ENCODE measurements at regions not wholly inside any gene's neighbourhood (a gene's known extent, or its start where the extent isn't known, plus 50 kb on each side); places are given as distances from the start of the nearest gene placed in this dataset.

DNA sequence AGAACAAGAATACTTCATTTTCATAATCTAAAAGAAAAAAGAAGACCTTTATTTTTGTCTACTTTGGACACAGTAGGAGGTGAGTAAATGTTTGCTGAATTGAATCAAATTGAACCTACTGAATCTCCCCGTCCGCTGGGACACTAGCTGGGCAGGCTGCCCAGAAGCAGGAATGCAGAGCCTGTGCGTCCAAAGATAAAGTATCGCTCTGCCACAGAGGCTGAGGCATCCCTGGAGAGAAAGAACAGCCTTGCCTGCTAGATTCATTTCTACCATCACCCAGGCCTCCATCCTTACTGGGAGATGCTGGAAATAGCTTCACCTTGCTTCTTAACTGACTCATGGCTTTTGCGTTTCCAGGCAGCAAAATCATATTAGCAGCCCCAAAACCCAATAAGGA lies 64.1 kb upstream of the TSPAN11 start:
- no peaks in the 10 kb centered on the region for H3K9me3 ChIP-seq (ENCODE audit: low read depth)
- DNase-seq (ENCODE audit: low read depth in 1 of 2, low spot score in 1 of 2) = peak; percentile 28 to 87
- H3K4me1 ChIP-seq (ENCODE audit: low read depth) = no peaks in the 10 kb centered on the region
- H3K27me3 ChIP-seq = no peaks in the 10 kb centered on the region
- no peak overlapping the region for H3K4me3 ChIP-seq
- H3K36me3 ChIP-seq = no peaks in the 10 kb centered on the region
- TF ChIP-seq, protein P1, sequence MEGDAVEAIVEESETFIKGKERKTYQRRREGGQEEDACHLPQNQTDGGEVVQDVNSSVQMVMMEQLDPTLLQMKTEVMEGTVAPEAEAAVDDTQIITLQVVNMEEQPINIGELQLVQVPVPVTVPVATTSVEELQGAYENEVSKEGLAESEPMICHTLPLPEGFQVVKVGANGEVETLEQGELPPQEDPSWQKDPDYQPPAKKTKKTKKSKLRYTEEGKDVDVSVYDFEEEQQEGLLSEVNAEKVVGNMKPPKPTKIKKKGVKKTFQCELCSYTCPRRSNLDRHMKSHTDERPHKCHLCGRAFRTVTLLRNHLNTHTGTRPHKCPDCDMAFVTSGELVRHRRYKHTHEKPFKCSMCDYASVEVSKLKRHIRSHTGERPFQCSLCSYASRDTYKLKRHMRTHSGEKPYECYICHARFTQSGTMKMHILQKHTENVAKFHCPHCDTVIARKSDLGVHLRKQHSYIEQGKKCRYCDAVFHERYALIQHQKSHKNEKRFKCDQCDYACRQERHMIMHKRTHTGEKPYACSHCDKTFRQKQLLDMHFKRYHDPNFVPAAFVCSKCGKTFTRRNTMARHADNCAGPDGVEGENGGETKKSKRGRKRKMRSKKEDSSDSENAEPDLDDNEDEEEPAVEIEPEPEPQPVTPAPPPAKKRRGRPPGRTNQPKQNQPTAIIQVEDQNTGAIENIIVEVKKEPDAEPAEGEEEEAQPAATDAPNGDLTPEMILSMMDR (IDR thresholded peaks at IDR 0.05; ENCODE audit: low read depth, low read length) = no peak
- no peak overlapping the region for H3K27ac ChIP-seq

DNA sequence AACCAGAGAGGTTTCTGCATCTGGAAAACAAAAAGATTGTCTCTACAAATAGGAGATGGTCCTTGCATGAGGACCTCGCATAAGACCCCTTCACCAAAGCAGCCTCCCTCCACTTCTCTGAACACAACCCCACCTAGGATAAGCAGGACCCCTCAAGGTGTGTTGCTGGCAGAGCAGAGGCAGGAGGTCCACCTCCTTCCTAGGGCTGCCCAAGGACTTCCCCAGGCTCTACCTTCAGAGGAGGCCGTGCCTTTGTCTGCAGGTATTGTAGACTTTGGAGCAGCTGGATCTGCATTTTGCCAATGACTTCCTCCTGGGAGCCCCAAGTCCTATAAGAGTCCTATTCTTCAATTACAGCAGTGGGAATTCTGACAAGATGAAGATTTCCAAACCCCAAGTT lies 67.3 kb upstream of the TSPAN11 start:
- no peak overlapping the region for H3K4me3 ChIP-seq
- TF ChIP-seq, protein P1 (IDR thresholded peaks at IDR 0.05; ENCODE audit: low read depth, low read length) = no peak
- H3K4me1 ChIP-seq (ENCODE audit: low read depth) = no peaks in the 10 kb centered on the region
- no peaks in the 10 kb centered on the region for H3K9me3 ChIP-seq (ENCODE audit: low read depth)
- DNase-seq (ENCODE audit: low read depth in 1 of 2, low spot score in 1 of 2) = no peak
- no peak overlapping the region for H3K27ac ChIP-seq
- H3K27me3 ChIP-seq = no peaks in the 10 kb centered on the region
- no peaks in the 10 kb centered on the region for H3K36me3 ChIP-seq

DNA sequence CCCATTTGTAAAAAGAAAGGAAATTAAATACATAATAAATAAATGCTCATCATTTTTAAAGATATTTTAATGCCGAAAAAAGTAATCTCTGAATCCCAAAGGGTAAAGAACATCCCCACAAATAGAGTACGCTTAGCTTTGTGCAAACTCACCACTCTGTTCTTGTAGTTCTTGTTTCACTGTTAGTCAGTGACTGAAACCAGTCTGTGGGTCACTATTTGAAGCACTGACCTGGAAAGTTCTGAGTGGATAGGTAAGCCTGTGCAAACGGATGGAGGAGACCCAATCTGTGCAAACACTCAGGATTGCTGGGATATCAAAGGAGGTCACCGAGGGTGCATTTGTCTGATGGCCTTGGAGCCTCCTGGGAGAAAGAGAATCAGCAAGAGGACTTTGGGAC lies 68.1 kb upstream of the TSPAN11 start:
- no peaks in the 10 kb centered on the region for H3K4me1 ChIP-seq (ENCODE audit: low read depth)
- H3K27me3 ChIP-seq = no peaks in the 10 kb centered on the region
- no peak for DNase-seq (ENCODE audit: low read depth in 1 of 2, low spot score in 1 of 2)
- no peaks in the 10 kb centered on the region for H3K9me3 ChIP-seq (ENCODE audit: low read depth)
- TF ChIP-seq, protein P1 (IDR thresholded peaks at IDR 0.05; ENCODE audit: low read depth, low read length) = no peak
- no peaks in the 10 kb centered on the region for H3K36me3 ChIP-seq
- H3K4me3 ChIP-seq = no peak overlapping the region
- H3K27ac ChIP-seq = no peak overlapping the region

DNA sequence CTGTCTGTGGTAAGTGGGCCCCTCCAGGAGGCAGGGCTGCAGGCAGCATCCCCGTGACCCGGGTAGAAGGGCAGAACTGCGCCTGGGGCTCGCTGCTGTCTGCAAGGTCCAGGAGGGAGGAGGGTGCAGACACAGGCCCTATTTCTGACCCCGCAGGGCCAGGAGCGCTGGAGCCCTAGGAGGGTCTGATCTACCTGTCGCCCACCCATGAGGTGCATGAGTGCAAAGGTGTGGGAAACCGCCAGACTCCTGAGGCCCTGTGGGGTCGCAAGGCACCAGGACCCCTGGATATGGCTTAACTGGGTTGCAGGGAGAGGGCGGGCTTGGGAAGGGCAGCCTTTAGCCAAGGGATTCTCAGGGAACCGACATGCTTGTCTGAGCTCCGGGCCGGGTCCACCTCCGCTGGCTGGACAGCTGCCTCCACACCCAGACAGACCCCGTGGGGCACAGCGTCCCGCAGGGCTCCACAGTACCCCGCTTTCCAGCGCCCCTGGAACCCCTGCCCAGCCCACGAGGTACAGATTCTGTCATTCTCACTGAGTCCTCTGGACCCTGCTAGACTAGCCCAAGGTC lies 72.9 kb upstream of the TSPAN11 start:
- Histone ChIP-seq H3K4me1 (ENCODE audit: low read depth) (no peaks in the 10 kb centered on the region), H3K9me3 (ENCODE audit: low read depth) (no peaks in the 10 kb centered on the region), H3K27ac (no peak overlapping the region), H3K4me3 (no peak overlapping the region), H3K36me3 (no peaks in the 10 kb centered on the region), H3K27me3 (no peaks in the 10 kb centered on the region)
- no peak for DNase-seq (ENCODE audit: low read depth in 1 of 2, low spot score in 1 of 2)
- TF ChIP-seq, protein P1 (IDR thresholded peaks at IDR 0.05; ENCODE audit: low read depth, low read length) = no peak

DNA sequence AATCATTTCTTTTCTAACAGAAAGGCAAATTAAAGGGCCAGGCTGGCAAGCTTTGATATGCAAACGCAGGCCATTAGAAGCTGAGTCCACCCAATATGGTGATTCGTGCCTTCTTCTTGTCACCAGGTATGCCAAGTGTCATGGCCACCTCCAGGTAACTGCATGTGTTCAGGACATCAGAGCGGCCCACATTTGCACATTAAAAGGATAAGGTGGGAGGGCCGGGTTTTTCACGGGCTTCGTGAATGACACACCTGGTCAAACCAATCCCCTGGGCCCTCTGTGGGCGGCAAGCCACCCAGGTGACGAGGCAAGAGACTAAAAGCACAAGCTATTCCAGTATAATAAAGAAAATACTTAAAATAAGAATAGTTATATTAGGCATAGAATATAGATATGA lies 75.9 kb upstream of the TSPAN11 start:
- TF ChIP-seq, protein P1 (IDR thresholded peaks at IDR 0.05; ENCODE audit: low read depth, low read length) = no peak
- Histone ChIP-seq H3K27ac (no peak overlapping the region), H3K36me3 (no peaks in the 10 kb centered on the region), H3K27me3 (no peaks in the 10 kb centered on the region), H3K9me3 (ENCODE audit: low read depth) (no peaks in the 10 kb centered on the region), H3K4me3 (no peak overlapping the region), H3K4me1 (ENCODE audit: low read depth) (no peaks in the 10 kb centered on the region)
- no peak for DNase-seq (ENCODE audit: low read depth in 1 of 2, low spot score in 1 of 2)

DNA sequence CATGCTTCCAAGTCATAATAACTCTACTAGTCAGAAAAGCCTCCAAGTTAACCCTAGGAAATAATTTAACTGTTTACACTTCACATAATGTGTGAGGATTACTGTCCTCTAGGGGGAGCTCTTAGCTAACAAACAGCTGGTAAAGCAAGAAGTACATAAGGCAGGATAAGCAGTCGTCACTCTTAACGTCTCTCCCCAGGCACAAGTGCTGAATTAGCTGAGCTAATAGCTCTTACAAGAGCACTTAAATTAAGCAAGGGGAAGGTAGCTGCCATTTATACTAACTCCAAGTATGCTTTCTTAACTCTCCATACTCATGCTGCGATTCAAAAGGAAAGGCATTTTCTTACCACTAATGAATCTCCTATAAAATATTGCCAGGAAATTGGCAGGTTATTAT lies 79.3 kb upstream of the TSPAN11 start:
- no peaks in the 10 kb centered on the region for H3K4me1 ChIP-seq (ENCODE audit: low read depth)
- no peak overlapping the region for H3K27ac ChIP-seq
- peak; percentile 58 to 82 for DNase-seq (ENCODE audit: low read depth in 1 of 2, low spot score in 1 of 2)
- no peaks in the 10 kb centered on the region for H3K9me3 ChIP-seq (ENCODE audit: low read depth)
- no peaks in the 10 kb centered on the region for H3K27me3 ChIP-seq
- no peaks in the 10 kb centered on the region for H3K36me3 ChIP-seq
- no peak overlapping the region for H3K4me3 ChIP-seq
- TF ChIP-seq, protein P1 (IDR thresholded peaks at IDR 0.05; ENCODE audit: low read depth, low read length) = peak; percentile 68

Data from cardiac muscle cell (in vitro differentiated cells and primary cell).